Neural cell (in vitro differentiated cells): ENCODE measurements at regions not wholly inside any gene's neighbourhood (a gene's known extent, or its start where the extent isn't known, plus 50 kb on each side); places are given as distances from the start of the nearest gene placed in this dataset.

Experiments
- H2AFZ ChIP-seq: fragments of 200-600, 300-800 bp; sonication (generic), shearing (Covaris generic); 2 replicates; pipeline ENCODE4 v1.6.0; 2014; ENCODE audit warnings: low read depth, mild to moderate bottlenecking, antibody characterized with exemption, low read length, moderate library complexity
- H3F3A ChIP-seq: fragments of 200-600 bp; shearing (Covaris generic); 2 replicates; pipeline ENCODE4 v1.6.1; 2016; ENCODE audit warnings: mild to moderate bottlenecking, moderate library complexity, mixed read lengths, antibody characterized with exemption, low read length; ENCODE audit not compliant: insufficient read depth, poor library complexity, severe bottlenecking
- H3K27ac ChIP-seq: fragments of 200-600, 300-800 bp; sonication (generic), shearing (Covaris generic); 2 replicates; pipeline ENCODE4 v1.5.1; 2014; ENCODE audit warnings: mild to moderate bottlenecking, low read length, moderate library complexity
- H3K27me3 ChIP-seq: fragments of 300-800, 200-600 bp; sonication (generic), shearing (Covaris generic); 2 replicates; pipeline ENCODE4 v1.6.0; 2014; ENCODE audit warnings: mild to moderate bottlenecking, low read depth, low read length, moderate library complexity; ENCODE audit not compliant: insufficient read depth
- H3K36me3 ChIP-seq: fragments of 300-800, 200-600 bp; sonication (generic), shearing (Covaris generic); 2 replicates; pipeline ENCODE4 v1.5.1; 2014; ENCODE audit warnings: mild to moderate bottlenecking, antibody characterized with exemption, low read length, moderate library complexity; ENCODE audit not compliant: insufficient read depth
- H3K4me2 ChIP-seq: fragments of 300-800, 200-600 bp; sonication (generic), shearing (Covaris generic); 2 replicates; pipeline ENCODE4 v1.6.0; 2014; ENCODE audit warnings: mild to moderate bottlenecking, low read length
- H3K4me3 ChIP-seq: fragments of 300-800, 200-600 bp; sonication (generic), shearing (Covaris generic); 2 replicates; pipeline ENCODE4 v1.5.1; 2014; ENCODE audit warnings: mild to moderate bottlenecking, low read length, moderate library complexity
- H3K79me2 ChIP-seq: fragments of 200-600 bp; shearing (Covaris generic); replicated peaks from 2 replicates; pipeline ENCODE4 v1.6.0; 2014; ENCODE audit warnings: mild to moderate bottlenecking, low read length, moderate library complexity; ENCODE audit not compliant: insufficient read depth
- H3K9ac ChIP-seq: fragments of 300-800, 200-600 bp; sonication (generic), shearing (Covaris generic); 2 replicates; pipeline ENCODE4 v1.6.1; 2016; ENCODE audit warnings: mild to moderate bottlenecking, low read length, mixed read lengths
- H3K9me2 ChIP-seq: fragments of 200-600 bp; shearing (Covaris generic); 2 replicates; pipeline ENCODE4 v1.6.1; 2016; ENCODE audit warnings: mild to moderate bottlenecking, low read length, mixed read lengths; ENCODE audit not compliant: insufficient read depth
- H3K9me3 ChIP-seq: fragments of 200-600, 300-800 bp; sonication (generic), shearing (Covaris generic); 2 replicates; pipeline ENCODE4 v1.6.1; 2016; ENCODE audit warnings: mild to moderate bottlenecking, mixed run types, low read length, moderate library complexity, mixed read lengths
- H4K20me1 ChIP-seq: fragments of 200-600 bp; shearing (Covaris generic); 2 replicates; pipeline ENCODE4 v1.6.1; 2016; ENCODE audit warnings: mild to moderate bottlenecking, mixed run types; ENCODE audit not compliant: insufficient read depth
- CTCF ChIP-seq: fragments of 450-650 bp; IDR thresholded peaks from 2 replicates; pipeline ENCODE4 v1.5.1; 2014; ENCODE audit warnings: antibody characterized with exemption, mild to moderate bottlenecking, moderate library complexity; ENCODE audit not compliant: poor library complexity, severe bottlenecking
- EP300 ChIP-seq: fragments of 450-650 bp; conservative IDR thresholded peaks from 2 replicates; pipeline ENCODE4 v1.6.1; 2014; ENCODE audit warnings: antibody characterized with exemption, mild to moderate bottlenecking, moderate library complexity; ENCODE audit not compliant: poor library complexity, severe bottlenecking
- EZH2 ChIP-seq: fragments of 200-600, 300-800 bp; shearing (Covaris generic), sonication (generic); IDR thresholded peaks from 2 replicates; pipeline ENCODE4 v1.6.1; 2014; ENCODE audit warnings: antibody characterized with exemption, low read length, borderline replicate concordance, mild to moderate bottlenecking; ENCODE audit not compliant: insufficient read depth, poor library complexity, severe bottlenecking
- MXI1 ChIP-seq: fragments of 450-650 bp; conservative IDR thresholded peaks from 2 replicates; pipeline ENCODE4 v1.6.1; 2014; ENCODE audit warnings: antibody characterized with exemption, mild to moderate bottlenecking; ENCODE audit not compliant: poor library complexity, severe bottlenecking
- POLR2AphosphoS5 ChIP-seq: IDR thresholded peaks from 2 replicates; pipeline ENCODE4 v1.6.1; 2012
- RAD21 ChIP-seq: fragments of 450-650 bp; conservative IDR thresholded peaks from 2 replicates; pipeline ENCODE4 v1.6.1; 2014; ENCODE audit warnings: antibody characterized with exemption, mild to moderate bottlenecking, moderate library complexity
- REST ChIP-seq: IDR thresholded peaks from 2 replicates; pipeline ENCODE4 v1.6.1; 2012; ENCODE audit warnings: borderline replicate concordance
- SMC3 ChIP-seq: fragments of 450-650 bp; conservative IDR thresholded peaks from 2 replicates; pipeline ENCODE4 v1.6.1; 2014; ENCODE audit warnings: antibody characterized with exemption, mild to moderate bottlenecking, moderate library complexity; ENCODE audit not compliant: poor library complexity
- TAF1 ChIP-seq: IDR thresholded peaks from 2 replicates; pipeline ENCODE4 v1.6.1; 2012; ENCODE audit warnings: low read depth

- Histone ChIP-seq H3K27me3 (no peaks in the 10 kb centered on the region), H3F3A (no peaks in the 10 kb centered on the region), H3K9ac (no peak overlapping the region), H3K4me2 (no peak overlapping the region), H2AFZ (no peak overlapping the region), H3K9me3 (no peaks in the 10 kb centered on the region), H3K36me3 (no peaks in the 10 kb centered on the region), H3K27ac (no peak overlapping the region), H3K9me2 (no peaks in the 10 kb centered on the region), H4K20me1 (no peaks in the 10 kb centered on the region), H3K79me2 (no peaks in the 10 kb centered on the region), H3K4me3 (no peak overlapping the region)
- no peak for TF ChIP-seq EP300
- no peak for TF ChIP-seq POLR2AphosphoS5
- TF ChIP-seq RAD21: no peak
- no peak for TF ChIP-seq REST
- no peak for TF ChIP-seq TAF1
- TF ChIP-seq CTCF: no peak
- no peak for TF ChIP-seq EZH2
- no peak for TF ChIP-seq SMC3
- no peak for TF ChIP-seq MXI1
Observed at GRCh38 chr12:16475521-16475920, 128.1 kb downstream of the MGST1 start.

GRCh38 chr12:16482726-16483125 is 123.2 kb downstream of the LMO3 start:
- H3K9me2 ChIP-seq: no peaks in the 10 kb centered on the region
- H3K27me3 ChIP-seq: no peaks in the 10 kb centered on the region
- H4K20me1 ChIP-seq: no peaks in the 10 kb centered on the region
- no peak overlapping the region for H3K9ac ChIP-seq
- no peaks in the 10 kb centered on the region for H3K36me3 ChIP-seq
- TF ChIP-seq CTCF (no peak), REST (no peak), RAD21 (no peak), POLR2AphosphoS5 (no peak)
- H3K4me2 ChIP-seq: no peak overlapping the region
- H3K9me3 ChIP-seq: no peaks in the 10 kb centered on the region
- H2AFZ ChIP-seq: no peak overlapping the region
- no peaks in the 10 kb centered on the region for H3F3A ChIP-seq
- H3K27ac ChIP-seq: no peak overlapping the region
- H3K4me3 ChIP-seq: no peak overlapping the region
- H3K79me2 ChIP-seq: no peaks in the 10 kb centered on the region
